A673 (cell line): ENCODE measurements at regions not wholly inside any gene's neighbourhood (a gene's known extent, or its start where the extent isn't known, plus 50 kb on each side); places are given as distances from the start of the nearest gene placed in this dataset.
"Not testable (repeated sequence)": the region's sequence is repeated elsewhere in the genome, so short reads cannot be mapped to it uniquely, and the experiment has no call there.

Experiments used
- BruUV-seq: library from RNA; stranded (reverse); fragments of 400-500 nt; replicated peaks from 2 replicates; lab custom pipeline; 2021; lab: Mats Ljungman, UMichigan
- CTCF ChIA-PET: fragments of 300-600 bp; sonication (Branson Sonifier 250); formaldehyde crosslinking; loops from one replicate; lab custom pipeline; 2022; ENCODE audit warnings: antibody characterized with exemption; lab: Charles Lee
- POLR2A ChIA-PET: fragments of 300-600 bp; sonication (Branson Sonifier 250); formaldehyde crosslinking; loops from one replicate; lab custom pipeline; 2022; ENCODE audit warnings: antibody characterized with exemption; ENCODE audit not compliant: low non-redundant PET; lab: Charles Lee
- DNase-seq: peaks from one replicate; pipeline ENCODE4 v3.0.0-alpha.2; 2015; ENCODE audit warnings: low spot score
- H3K27ac ChIP-seq: fragments of 200-600 bp; sonication (generic); 2 replicates; pipeline ENCODE4 v1.5.1; 2016; ENCODE audit warnings: mixed run types, low read depth, mild to moderate bottlenecking, mixed read lengths, antibody characterized with exemption, low read length; ENCODE audit not compliant: poor library complexity, severe bottlenecking
- H3K27me3 ChIP-seq: fragments of 200-600 bp; sonication (generic); replicated peaks from 2 replicates; pipeline ENCODE4 v1.6.1; 2017; ENCODE audit warnings: mixed run types, low read depth, mild to moderate bottlenecking, mixed read lengths, antibody characterized with exemption, low read length; ENCODE audit not compliant: insufficient read depth, poor library complexity
- H3K36me3 ChIP-seq: fragments of 200-600 bp; sonication (generic); 2 replicates; pipeline ENCODE4 v1.6.1; 2016; ENCODE audit warnings: mixed run types, mild to moderate bottlenecking, mixed read lengths, antibody characterized with exemption, low read length; ENCODE audit not compliant: insufficient read depth, poor library complexity, severe bottlenecking
- H3K4me1 ChIP-seq: fragments of 200-600 bp; sonication (generic); 2 replicates; pipeline ENCODE4 v1.6.1; 2017; ENCODE audit warnings: mixed run types, mild to moderate bottlenecking, mixed read lengths, antibody characterized with exemption, low read length; ENCODE audit not compliant: insufficient read depth, poor library complexity, severe bottlenecking
- H3K4me3 ChIP-seq: fragments of 200-600 bp; sonication (generic); 2 replicates; pipeline ENCODE4 v1.5.1; 2016; ENCODE audit warnings: low read depth, mixed run types, mild to moderate bottlenecking, mixed read lengths, low read length; ENCODE audit not compliant: poor library complexity, severe bottlenecking
- H3K9me3 ChIP-seq: fragments of 200-600 bp; sonication (generic); 2 replicates; pipeline ENCODE4 v1.6.1; 2016; ENCODE audit warnings: mixed run types, low read depth, mild to moderate bottlenecking, mixed read lengths, antibody characterized with exemption, low read length; ENCODE audit not compliant: poor library complexity, severe bottlenecking
- EZH2 ChIP-seq: fragments of 200-600 bp; sonication (generic); IDR thresholded peaks from 2 replicates; pipeline ENCODE4 v1.6.1; 2017; ENCODE audit warnings: borderline replicate concordance, low read depth, mild to moderate bottlenecking, mixed read lengths, antibody characterized with exemption, low read length; ENCODE audit not compliant: poor library complexity, severe bottlenecking
- intact Hi-C: fragments of 100-400 bp; cut with micrococcal nuclease; formaldehyde crosslinking; loops from one replicate; pipeline ENCODE4 v1.10.0; 2022; ENCODE audit not compliant: unreplicated experiment
- TF ChIP-seq, protein P1 (sequence below): fragments of 300-800, 200-600 bp; sonication (generic); conservative IDR thresholded peaks from 2 replicates; pipeline ENCODE4 v1.5.1; 2017; ENCODE audit warnings: low read depth, mild to moderate bottlenecking, antibody characterized with exemption, low read length, moderate library complexity, mixed read lengths

DNA sequence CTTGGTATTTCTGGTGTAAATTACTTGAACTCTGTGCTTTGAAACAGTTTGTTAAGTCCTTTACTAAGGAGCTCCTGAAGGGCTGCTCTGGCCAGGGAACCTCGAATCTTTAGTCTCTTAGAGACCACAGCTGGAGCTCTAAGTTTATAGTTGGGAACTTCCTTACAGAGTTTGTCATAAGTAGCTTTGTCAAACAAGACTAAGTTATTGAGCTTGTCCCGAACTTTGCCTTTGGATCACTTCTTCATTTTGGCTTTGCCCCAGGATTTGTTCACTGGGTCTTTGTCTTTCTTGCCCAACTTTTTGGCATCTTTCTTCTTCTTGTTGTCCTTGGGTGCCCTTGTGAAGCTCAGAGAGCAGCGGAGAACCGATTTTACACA, 64.8 kb downstream of the FAM50B start:
- H3K36me3 ChIP-seq, result no peaks in the 10 kb centered on the region
- CTCF ChIA-PET, result interaction anchor here (0.6 kb wide), 1 partner anchor 65 kb away, joined by 3 read pairs; the partner anchor contains the start of gene FAM50B
- intact Hi-C loops, result no loop called here
- TF ChIP-seq, protein P1, sequence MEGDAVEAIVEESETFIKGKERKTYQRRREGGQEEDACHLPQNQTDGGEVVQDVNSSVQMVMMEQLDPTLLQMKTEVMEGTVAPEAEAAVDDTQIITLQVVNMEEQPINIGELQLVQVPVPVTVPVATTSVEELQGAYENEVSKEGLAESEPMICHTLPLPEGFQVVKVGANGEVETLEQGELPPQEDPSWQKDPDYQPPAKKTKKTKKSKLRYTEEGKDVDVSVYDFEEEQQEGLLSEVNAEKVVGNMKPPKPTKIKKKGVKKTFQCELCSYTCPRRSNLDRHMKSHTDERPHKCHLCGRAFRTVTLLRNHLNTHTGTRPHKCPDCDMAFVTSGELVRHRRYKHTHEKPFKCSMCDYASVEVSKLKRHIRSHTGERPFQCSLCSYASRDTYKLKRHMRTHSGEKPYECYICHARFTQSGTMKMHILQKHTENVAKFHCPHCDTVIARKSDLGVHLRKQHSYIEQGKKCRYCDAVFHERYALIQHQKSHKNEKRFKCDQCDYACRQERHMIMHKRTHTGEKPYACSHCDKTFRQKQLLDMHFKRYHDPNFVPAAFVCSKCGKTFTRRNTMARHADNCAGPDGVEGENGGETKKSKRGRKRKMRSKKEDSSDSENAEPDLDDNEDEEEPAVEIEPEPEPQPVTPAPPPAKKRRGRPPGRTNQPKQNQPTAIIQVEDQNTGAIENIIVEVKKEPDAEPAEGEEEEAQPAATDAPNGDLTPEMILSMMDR, result no peak
- TF ChIP-seq EZH2, result no peak
- H3K4me3 ChIP-seq, result no peak overlapping the region
- no peak overlapping the region for H3K27ac ChIP-seq
- no peak for DNase-seq
- H3K4me1 ChIP-seq, result peaks cover 32% of the 10 kb centered on the region
- no peaks in the 10 kb centered on the region for H3K9me3 ChIP-seq
- POLR2A ChIA-PET, result no interaction called here
- BruUV-seq, result no TSS peak
- H3K27me3 ChIP-seq, result no peaks in the 10 kb centered on the region

DNA sequence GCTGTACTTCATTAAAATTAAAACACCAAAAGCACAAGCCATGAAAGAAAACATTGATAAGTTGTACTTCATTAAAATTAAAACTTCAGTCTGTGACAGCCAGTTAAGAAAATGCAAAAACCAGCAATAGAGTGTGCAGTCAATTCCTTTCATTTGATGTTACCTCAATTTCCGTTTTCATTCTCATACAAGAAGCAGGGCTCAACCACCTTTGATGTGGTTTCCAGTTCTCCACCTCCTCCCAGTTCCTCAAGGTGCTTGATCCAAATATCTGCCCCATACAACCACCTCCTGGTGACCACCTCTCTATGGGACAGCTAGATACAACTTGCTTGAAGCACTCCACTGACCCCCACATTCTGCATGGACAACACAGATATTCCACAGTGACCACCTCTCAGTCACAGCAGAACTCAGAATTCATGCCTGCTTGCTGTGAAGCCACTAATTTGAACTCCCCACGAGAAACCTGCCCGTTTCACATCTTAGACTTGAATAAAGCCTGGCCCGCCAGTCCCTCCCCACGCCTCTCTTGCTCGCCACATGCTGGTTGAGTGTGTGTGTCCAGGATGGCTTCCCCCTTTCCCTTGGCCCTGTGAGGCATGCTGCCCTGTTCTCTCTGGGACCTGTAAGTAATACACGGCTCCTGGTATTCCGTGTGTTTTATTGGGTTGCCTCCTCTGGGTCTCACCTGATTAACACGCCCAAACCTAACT, 66.1 kb downstream of the FAM50B start:
- H3K27ac ChIP-seq, result no peak overlapping the region
- CTCF ChIA-PET, result no interaction called here
- BruUV-seq, result no TSS peak
- peaks cover 42% of the 10 kb centered on the region for H3K4me1 ChIP-seq
- no peaks in the 10 kb centered on the region for H3K27me3 ChIP-seq
- no peaks in the 10 kb centered on the region for H3K36me3 ChIP-seq
- intact Hi-C loops, result no loop called here
- TF ChIP-seq EZH2, result no peak
- TF ChIP-seq, protein P1, result no peak
- H3K9me3 ChIP-seq, result no peaks in the 10 kb centered on the region
- no peak overlapping the region for H3K4me3 ChIP-seq
- POLR2A ChIA-PET, result no interaction called here
- no peak for DNase-seq

DNA sequence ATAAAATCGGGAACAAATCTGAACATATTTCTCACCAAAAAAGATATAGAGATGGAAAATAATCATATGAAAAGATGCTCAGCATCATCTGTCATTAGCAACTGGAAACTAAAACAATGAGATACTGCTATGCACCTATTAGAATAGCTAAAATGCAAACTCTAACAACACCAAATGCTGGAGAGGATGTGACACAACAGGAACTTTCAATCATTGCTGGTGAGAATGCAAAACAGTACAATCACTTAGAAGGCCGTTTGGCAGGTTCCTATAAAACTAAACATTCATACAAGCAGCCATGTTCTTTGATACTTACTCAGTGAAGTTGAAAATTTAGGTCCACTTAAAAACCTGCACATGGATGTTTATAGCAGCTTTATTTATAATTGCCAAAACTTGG, 67.0 kb downstream of the FAM50B start:
- Histone ChIP-seq H3K27me3 (no peaks in the 10 kb centered on the region), H3K4me1 (peaks cover 42% of the 10 kb centered on the region), H3K36me3 (no peaks in the 10 kb centered on the region), H3K27ac (no peak overlapping the region), H3K4me3 (no peak overlapping the region), H3K9me3 (no peaks in the 10 kb centered on the region)
- ChIA-PET CTCF (no interaction called here), POLR2A (no interaction called here)
- no peak for DNase-seq
- no TSS peak for BruUV-seq
- intact Hi-C loops, result no loop called here
- TF ChIP-seq, protein P1, result no peak
- no peak for TF ChIP-seq EZH2

DNA sequence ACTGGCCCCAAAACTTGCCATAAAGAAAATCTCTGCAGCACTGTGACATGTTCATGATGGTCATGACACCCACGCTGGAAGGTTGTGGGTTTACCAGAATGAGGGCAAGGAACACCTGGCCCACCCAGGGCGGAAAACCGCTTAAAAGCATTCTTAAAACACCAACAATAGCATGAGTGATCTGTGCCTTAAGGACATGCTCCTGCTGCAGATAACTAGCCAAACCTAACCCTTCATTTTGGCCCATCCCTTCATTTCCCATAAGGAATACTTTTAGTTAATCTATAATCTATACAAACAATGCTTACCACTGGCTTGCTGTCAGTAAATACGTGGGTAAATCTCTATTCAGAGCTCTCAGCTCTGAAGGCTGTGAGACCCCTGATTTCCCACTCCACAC, 67.6 kb downstream of the FAM50B start:
- H3K4me3 ChIP-seq, DNase-seq, H3K27ac ChIP-seq, H3K36me3 ChIP-seq, H3K9me3 ChIP-seq, H3K27me3 ChIP-seq, intact Hi-C loops, BruUV-seq, CTCF ChIA-PET: not testable (repeated sequence)
- POLR2A ChIA-PET, result interaction anchor here (0.6 kb wide), 1 partner anchor 138 kb away, joined by 4 read pairs; no protein-coding TSS in a partner anchor
- H3K4me1 ChIP-seq, result peaks cover 36% of the 10 kb centered on the region
